ENCODE measurements at regions not wholly inside any gene's neighbourhood (a gene's known extent, or its start where the extent isn't known, plus 50 kb on each side); places are given as distances from the start of the nearest gene placed in this dataset.

GRCh38 chr3:76908156-76908555 is 131.7 kb upstream of the ROBO2 start:
- no peak for DNase-seq (ENCODE audit: low read depth)
- TF ChIP-seq CTCF (conservative IDR thresholded peaks at IDR 0.05; ENCODE audit: low read depth, low read length): no peak
- H3K4me3 ChIP-seq (ENCODE audit: low read depth, low read length): no peak overlapping the region

GRCh38 chr3:76912841-76913383 is 127.0 kb upstream of the ROBO2 start:
- no peak for TF ChIP-seq CTCF (conservative IDR thresholded peaks at IDR 0.05; ENCODE audit: low read depth, low read length)
- H3K4me3 ChIP-seq (ENCODE audit: low read depth, low read length): peak overlapping the region; percentile 32
- no peak for DNase-seq (ENCODE audit: low read depth)

GRCh38 chr3:76917436-76917835 is 122.5 kb upstream of the ROBO2 start:
- no peak for DNase-seq (ENCODE audit: low read depth)
- no peak for TF ChIP-seq CTCF (conservative IDR thresholded peaks at IDR 0.05; ENCODE audit: low read depth, low read length)
- no peak overlapping the region for H3K4me3 ChIP-seq (ENCODE audit: low read depth, low read length)

- DNase-seq (ENCODE audit: low read depth): no peak
- TF ChIP-seq CTCF (conservative IDR thresholded peaks at IDR 0.05; ENCODE audit: low read depth, low read length): no peak
- H3K4me3 ChIP-seq (ENCODE audit: low read depth, low read length): no peak overlapping the region
Observed at GRCh38 chr3:76920511-76920910, 119.4 kb upstream of the ROBO2 start.

GRCh38 chr3:76923485-76923884 is 116.4 kb upstream of the ROBO2 start:
- TF ChIP-seq CTCF (conservative IDR thresholded peaks at IDR 0.05; ENCODE audit: low read depth, low read length): no peak
- no peak for DNase-seq (ENCODE audit: low read depth)
- no peak overlapping the region for H3K4me3 ChIP-seq (ENCODE audit: low read depth, low read length)

- no peak for TF ChIP-seq CTCF (conservative IDR thresholded peaks at IDR 0.05; ENCODE audit: low read depth, low read length)
- DNase-seq (ENCODE audit: low read depth): no peak
- no peak overlapping the region for H3K4me3 ChIP-seq (ENCODE audit: low read depth, low read length)
Observed at GRCh38 chr3:76930712-76931111, 109.2 kb upstream of the ROBO2 start.

- TF ChIP-seq CTCF (conservative IDR thresholded peaks at IDR 0.05; ENCODE audit: low read depth, low read length): no peak
- H3K4me3 ChIP-seq (ENCODE audit: low read depth, low read length): no peak overlapping the region
- DNase-seq (ENCODE audit: low read depth): no peak
Observed at GRCh38 chr3:76933245-76933644, 106.7 kb upstream of the ROBO2 start.
